ENCODE measurements at regions not wholly inside any gene's neighbourhood (a gene's known extent, or its start where the extent isn't known, plus 50 kb on each side); places are given as distances from the start of the nearest gene placed in this dataset.

DNA sequence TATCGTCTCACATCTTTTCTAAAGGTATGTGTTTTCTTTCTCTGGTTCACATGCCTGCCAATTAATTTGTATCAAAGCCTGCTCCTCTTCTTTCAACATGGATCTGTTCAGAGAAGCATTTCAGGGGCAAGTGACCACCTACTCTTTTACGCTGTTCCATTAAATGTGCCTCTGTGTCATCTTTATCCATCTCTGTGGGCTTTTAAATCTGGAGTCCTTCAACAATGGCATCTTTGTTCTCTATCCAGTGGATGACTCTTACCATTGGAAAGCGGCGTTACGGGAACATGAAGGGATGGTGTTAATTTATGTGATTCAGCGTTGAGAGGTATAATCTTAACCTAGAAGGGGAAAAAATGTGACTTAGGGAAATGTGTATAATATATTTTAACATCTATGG, 92.7 kb upstream of the CFAP20DC start:
- TF ChIP-seq, protein P1, sequence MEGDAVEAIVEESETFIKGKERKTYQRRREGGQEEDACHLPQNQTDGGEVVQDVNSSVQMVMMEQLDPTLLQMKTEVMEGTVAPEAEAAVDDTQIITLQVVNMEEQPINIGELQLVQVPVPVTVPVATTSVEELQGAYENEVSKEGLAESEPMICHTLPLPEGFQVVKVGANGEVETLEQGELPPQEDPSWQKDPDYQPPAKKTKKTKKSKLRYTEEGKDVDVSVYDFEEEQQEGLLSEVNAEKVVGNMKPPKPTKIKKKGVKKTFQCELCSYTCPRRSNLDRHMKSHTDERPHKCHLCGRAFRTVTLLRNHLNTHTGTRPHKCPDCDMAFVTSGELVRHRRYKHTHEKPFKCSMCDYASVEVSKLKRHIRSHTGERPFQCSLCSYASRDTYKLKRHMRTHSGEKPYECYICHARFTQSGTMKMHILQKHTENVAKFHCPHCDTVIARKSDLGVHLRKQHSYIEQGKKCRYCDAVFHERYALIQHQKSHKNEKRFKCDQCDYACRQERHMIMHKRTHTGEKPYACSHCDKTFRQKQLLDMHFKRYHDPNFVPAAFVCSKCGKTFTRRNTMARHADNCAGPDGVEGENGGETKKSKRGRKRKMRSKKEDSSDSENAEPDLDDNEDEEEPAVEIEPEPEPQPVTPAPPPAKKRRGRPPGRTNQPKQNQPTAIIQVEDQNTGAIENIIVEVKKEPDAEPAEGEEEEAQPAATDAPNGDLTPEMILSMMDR (conservative IDR thresholded peaks at IDR 0.05; ENCODE audit: low read depth, low read length): no peak
- TF ChIP-seq EZH2 (IDR thresholded peaks at IDR 0.05; ENCODE audit: borderline replicate concordance, low read depth, low read length, poor library complexity, severe bottlenecking): no peak
